ENCODE measurements at regions not wholly inside any gene's neighbourhood (a gene's known extent, or its start where the extent isn't known, plus 50 kb on each side); places are given as distances from the start of the nearest gene placed in this dataset.

- Histone ChIP-seq H3K4me2 (no peak overlapping the region), H3K79me2 (replicated peaks; ENCODE audit: insufficient read depth) (no peaks in the 10 kb centered on the region), H2AFZ (no peak overlapping the region), H3F3A (replicated peaks; ENCODE audit: low read depth) (no peaks in the 10 kb centered on the region), H3K27ac (ENCODE audit: low read depth) (no peak overlapping the region), H3K9me2 (ENCODE audit: insufficient read depth) (peaks cover 7% of the 10 kb centered on the region; the same call in 1 of the 2 replicates), H3K4me1 (ENCODE audit: insufficient read depth) (no peaks in the 10 kb centered on the region), H3K4me3 (no peak overlapping the region), H3K27me3 (ENCODE audit: insufficient read depth) (no peaks in the 10 kb centered on the region), H3K36me3 (ENCODE audit: insufficient read depth) (no peaks in the 10 kb centered on the region), H4K20me1 (replicated peaks; ENCODE audit: insufficient read depth) (no peaks in the 10 kb centered on the region)
- no peak for ATAC-seq
- no peak for TF ChIP-seq EZH2phosphoT487 (IDR thresholded peaks at IDR 0.05; ENCODE audit: unreplicated experiment)
- Mint-ChIP-seq H3K4me3 (no peak overlapping the region), H3K4me1 (peaks cover 8% of the 10 kb centered on the region; the same call in 2 of the 3 replicates), H3K36me3 (ENCODE audit: low read depth) (no peaks in the 10 kb centered on the region), H3K9me3 (peaks cover 4% of the 10 kb centered on the region; the same call in 2 of the 3 replicates), H3K27ac (no peak overlapping the region), H3K27me3 (ENCODE audit: insufficient read depth, low read depth, poor library complexity) (no peaks in the 10 kb centered on the region)
- no peak for DNase-seq (ENCODE audit: low spot score)
These were observed 141.4 kb upstream of the ZNF521 start for GRCh38 chr18:25493401-25493800.

GRCh38 chr18:25490316-25490715 is 138.3 kb upstream of the ZNF521 start:
- peaks cover 7% of the 10 kb centered on the region for H3K9me2 ChIP-seq (ENCODE audit: insufficient read depth)
- DNase-seq (ENCODE audit: low spot score) (no peak), ATAC-seq (no peak)
- no peaks in the 10 kb centered on the region for H3K36me3 ChIP-seq (ENCODE audit: insufficient read depth)
- no peaks in the 10 kb centered on the region for H3K27me3 Mint-ChIP-seq (ENCODE audit: insufficient read depth, low read depth, poor library complexity)
- peaks cover 4% of the 10 kb centered on the region; the same call in 2 of the 3 replicates for H3K9me3 Mint-ChIP-seq
- no peak overlapping the region for H3K27ac Mint-ChIP-seq
- H3K4me1 Mint-ChIP-seq: peaks cover 6% of the 10 kb centered on the region; the same call in 2 of the 3 replicates
- no peak overlapping the region for H3K27ac ChIP-seq (ENCODE audit: low read depth)
- no peaks in the 10 kb centered on the region for H3K79me2 ChIP-seq (replicated peaks; ENCODE audit: insufficient read depth)
- no peak overlapping the region for H3K4me2 ChIP-seq
- H3K4me1 ChIP-seq (ENCODE audit: insufficient read depth): no peaks in the 10 kb centered on the region
- no peaks in the 10 kb centered on the region for H3K36me3 Mint-ChIP-seq (ENCODE audit: low read depth)
- no peaks in the 10 kb centered on the region for H4K20me1 ChIP-seq (replicated peaks; ENCODE audit: insufficient read depth)
- no peaks in the 10 kb centered on the region for H3K27me3 ChIP-seq (ENCODE audit: insufficient read depth)
- peak overlapping the region; percentile 70; the same call in 1 of the 2 replicates for H2AFZ ChIP-seq
- H3K4me3 ChIP-seq: no peak overlapping the region
- no peak overlapping the region for H3K4me3 Mint-ChIP-seq
- no peaks in the 10 kb centered on the region for H3F3A ChIP-seq (replicated peaks; ENCODE audit: low read depth)
- TF ChIP-seq JUNB (IDR thresholded peaks at IDR 0.05; ENCODE audit: unreplicated experiment): no peak
- TF ChIP-seq POLR2AphosphoS5 (IDR thresholded peaks at IDR 0.05; ENCODE audit: low read depth): no peak
- no peak for TF ChIP-seq ZNF331 (CRISPR knock-in tag; IDR thresholded peaks at IDR 0.05; ENCODE audit: low read depth)
- no peak for TF ChIP-seq EZH2phosphoT487 (IDR thresholded peaks at IDR 0.05; ENCODE audit: unreplicated experiment)
- no peak for TF ChIP-seq EZH2 (IDR thresholded peaks at IDR 0.05; ENCODE audit: low read depth, unreplicated experiment)
- TF ChIP-seq, protein P1, sequence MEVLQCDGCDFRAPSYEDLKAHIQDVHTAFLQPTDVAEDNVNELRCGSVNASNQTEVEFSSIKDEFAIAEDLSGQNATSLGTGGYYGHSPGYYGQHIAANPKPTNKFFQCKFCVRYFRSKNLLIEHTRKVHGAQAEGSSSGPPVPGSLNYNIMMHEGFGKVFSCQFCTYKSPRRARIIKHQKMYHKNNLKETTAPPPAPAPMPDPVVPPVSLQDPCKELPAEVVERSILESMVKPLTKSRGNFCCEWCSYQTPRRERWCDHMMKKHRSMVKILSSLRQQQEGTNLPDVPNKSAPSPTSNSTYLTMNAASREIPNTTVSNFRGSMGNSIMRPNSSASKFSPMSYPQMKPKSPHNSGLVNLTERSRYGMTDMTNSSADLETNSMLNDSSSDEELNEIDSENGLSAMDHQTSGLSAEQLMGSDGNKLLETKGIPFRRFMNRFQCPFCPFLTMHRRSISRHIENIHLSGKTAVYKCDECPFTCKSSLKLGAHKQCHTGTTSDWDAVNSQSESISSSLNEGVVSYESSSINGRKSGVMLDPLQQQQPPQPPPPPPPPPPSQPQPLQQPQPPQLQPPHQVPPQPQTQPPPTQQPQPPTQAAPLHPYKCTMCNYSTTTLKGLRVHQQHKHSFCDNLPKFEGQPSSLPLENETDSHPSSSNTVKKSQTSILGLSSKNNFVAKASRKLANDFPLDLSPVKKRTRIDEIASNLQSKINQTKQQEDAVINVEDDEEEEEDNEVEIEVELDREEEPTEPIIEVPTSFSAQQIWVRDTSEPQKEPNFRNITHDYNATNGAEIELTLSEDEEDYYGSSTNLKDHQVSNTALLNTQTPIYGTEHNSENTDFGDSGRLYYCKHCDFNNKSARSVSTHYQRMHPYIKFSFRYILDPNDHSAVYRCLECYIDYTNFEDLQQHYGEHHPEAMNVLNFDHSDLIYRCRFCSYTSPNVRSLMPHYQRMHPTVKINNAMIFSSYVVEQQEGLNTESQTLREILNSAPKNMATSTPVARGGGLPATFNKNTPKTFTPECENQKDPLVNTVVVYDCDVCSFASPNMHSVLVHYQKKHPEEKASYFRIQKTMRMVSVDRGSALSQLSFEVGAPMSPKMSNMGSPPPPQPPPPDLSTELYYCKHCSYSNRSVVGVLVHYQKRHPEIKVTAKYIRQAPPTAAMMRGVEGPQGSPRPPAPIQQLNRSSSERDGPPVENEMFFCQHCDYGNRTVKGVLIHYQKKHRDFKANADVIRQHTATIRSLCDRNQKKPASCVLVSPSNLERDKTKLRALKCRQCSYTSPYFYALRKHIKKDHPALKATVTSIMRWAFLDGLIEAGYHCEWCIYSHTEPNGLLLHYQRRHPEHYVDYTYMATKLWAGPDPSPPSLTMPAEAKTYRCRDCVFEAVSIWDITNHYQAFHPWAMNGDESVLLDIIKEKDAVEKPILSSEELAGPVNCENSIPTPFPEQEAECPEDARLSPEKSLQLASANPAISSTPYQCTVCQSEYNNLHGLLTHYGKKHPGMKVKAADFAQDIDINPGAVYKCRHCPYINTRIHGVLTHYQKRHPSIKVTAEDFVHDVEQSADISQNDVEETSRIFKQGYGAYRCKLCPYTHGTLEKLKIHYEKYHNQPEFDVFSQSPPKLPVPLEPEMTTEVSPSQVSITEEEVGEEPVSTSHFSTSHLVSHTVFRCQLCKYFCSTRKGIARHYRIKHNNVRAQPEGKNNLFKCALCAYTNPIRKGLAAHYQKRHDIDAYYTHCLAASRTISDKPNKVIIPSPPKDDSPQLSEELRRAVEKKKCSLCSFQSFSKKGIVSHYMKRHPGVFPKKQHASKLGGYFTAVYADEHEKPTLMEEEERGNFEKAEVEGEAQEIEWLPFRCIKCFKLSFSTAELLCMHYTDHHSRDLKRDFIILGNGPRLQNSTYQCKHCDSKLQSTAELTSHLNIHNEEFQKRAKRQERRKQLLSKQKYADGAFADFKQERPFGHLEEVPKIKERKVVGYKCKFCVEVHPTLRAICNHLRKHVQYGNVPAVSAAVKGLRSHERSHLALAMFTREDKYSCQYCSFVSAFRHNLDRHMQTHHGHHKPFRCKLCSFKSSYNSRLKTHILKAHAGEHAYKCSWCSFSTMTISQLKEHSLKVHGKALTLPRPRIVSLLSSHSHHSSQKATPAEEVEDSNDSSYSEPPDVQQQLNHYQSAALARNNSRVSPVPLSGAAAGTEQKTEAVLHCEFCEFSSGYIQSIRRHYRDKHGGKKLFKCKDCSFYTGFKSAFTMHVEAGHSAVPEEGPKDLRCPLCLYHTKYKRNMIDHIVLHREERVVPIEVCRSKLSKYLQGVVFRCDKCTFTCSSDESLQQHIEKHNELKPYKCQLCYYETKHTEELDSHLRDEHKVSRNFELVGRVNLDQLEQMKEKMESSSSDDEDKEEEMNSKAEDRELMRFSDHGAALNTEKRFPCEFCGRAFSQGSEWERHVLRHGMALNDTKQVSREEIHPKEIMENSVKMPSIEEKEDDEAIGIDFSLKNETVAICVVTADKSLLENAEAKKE (CRISPR knock-in tag; IDR thresholded peaks at IDR 0.05): no peak
- no peak for TF ChIP-seq STAT1 (IDR thresholded peaks at IDR 0.05; ENCODE audit: unreplicated experiment)
- no peak for TF ChIP-seq NANOG (IDR thresholded peaks at IDR 0.05; ENCODE audit: borderline replicate concordance)
- no peak for TF ChIP-seq REST (IDR thresholded peaks at IDR 0.05; ENCODE audit: unreplicated experiment)
- TF ChIP-seq, protein P2, sequence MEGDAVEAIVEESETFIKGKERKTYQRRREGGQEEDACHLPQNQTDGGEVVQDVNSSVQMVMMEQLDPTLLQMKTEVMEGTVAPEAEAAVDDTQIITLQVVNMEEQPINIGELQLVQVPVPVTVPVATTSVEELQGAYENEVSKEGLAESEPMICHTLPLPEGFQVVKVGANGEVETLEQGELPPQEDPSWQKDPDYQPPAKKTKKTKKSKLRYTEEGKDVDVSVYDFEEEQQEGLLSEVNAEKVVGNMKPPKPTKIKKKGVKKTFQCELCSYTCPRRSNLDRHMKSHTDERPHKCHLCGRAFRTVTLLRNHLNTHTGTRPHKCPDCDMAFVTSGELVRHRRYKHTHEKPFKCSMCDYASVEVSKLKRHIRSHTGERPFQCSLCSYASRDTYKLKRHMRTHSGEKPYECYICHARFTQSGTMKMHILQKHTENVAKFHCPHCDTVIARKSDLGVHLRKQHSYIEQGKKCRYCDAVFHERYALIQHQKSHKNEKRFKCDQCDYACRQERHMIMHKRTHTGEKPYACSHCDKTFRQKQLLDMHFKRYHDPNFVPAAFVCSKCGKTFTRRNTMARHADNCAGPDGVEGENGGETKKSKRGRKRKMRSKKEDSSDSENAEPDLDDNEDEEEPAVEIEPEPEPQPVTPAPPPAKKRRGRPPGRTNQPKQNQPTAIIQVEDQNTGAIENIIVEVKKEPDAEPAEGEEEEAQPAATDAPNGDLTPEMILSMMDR (conservative IDR thresholded peaks at IDR 0.05; ENCODE audit: low read depth in 2 of 2): no peak
- TF ChIP-seq CREB1 (CRISPR knock-in tag; IDR thresholded peaks at IDR 0.05; ENCODE audit: low read depth): no peak

Data from GM23338 (cell line).